ENCODE measurements at regions not wholly inside any gene's neighbourhood (a gene's known extent, or its start where the extent isn't known, plus 50 kb on each side); places are given as distances from the start of the nearest gene placed in this dataset.

GRCh38 chr11:39712581-39712980 is 1746.9 kb downstream of the LRRC4C start:
- TF ChIP-seq CTCF (IDR thresholded peaks at IDR 0.05) (no peak), EZH2 (IDR thresholded peaks at IDR 0.05) (no peak)

Measured in neural progenitor cell (in vitro differentiated cells).